Keratinocyte (primary cell): ENCODE measurements at regions not wholly inside any gene's neighbourhood (a gene's known extent, or its start where the extent isn't known, plus 50 kb on each side); places are given as distances from the start of the nearest gene placed in this dataset.

Experiments
- EZH2 ChIP-seq: IDR thresholded peaks from one replicate; pipeline ENCODE4 v1.6.1; 2012; ENCODE audit warnings: inconsistent platforms, mild to moderate bottlenecking, low read length, moderate library complexity
- TF ChIP-seq, protein P1 (sequence below), 3 experiments: IDR thresholded peaks in 1 of 3; conservative IDR thresholded peaks in 1 of 3; optimal IDR thresholded peaks in 1 of 3; 2 replicates in 2 of 3; 3 replicates in 1 of 3; pipeline versions ENCODE3 to v1.5.1; 2011; ENCODE audit warnings: low read length in 3 of 3, mild to moderate bottlenecking in 3 of 3, moderate library complexity in 2 of 3, control low read depth in 1 of 3, inconsistent platforms in 1 of 3; ENCODE audit not compliant: insufficient read depth in 2 of 3; ENCODE audit errors: extremely low read depth in 1 of 3

- TF ChIP-seq, protein P1, sequence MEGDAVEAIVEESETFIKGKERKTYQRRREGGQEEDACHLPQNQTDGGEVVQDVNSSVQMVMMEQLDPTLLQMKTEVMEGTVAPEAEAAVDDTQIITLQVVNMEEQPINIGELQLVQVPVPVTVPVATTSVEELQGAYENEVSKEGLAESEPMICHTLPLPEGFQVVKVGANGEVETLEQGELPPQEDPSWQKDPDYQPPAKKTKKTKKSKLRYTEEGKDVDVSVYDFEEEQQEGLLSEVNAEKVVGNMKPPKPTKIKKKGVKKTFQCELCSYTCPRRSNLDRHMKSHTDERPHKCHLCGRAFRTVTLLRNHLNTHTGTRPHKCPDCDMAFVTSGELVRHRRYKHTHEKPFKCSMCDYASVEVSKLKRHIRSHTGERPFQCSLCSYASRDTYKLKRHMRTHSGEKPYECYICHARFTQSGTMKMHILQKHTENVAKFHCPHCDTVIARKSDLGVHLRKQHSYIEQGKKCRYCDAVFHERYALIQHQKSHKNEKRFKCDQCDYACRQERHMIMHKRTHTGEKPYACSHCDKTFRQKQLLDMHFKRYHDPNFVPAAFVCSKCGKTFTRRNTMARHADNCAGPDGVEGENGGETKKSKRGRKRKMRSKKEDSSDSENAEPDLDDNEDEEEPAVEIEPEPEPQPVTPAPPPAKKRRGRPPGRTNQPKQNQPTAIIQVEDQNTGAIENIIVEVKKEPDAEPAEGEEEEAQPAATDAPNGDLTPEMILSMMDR (optimal IDR thresholded peaks at IDR 0.05 in 1 of 3, IDR thresholded peaks at IDR 0.05 in 1 of 3, conservative IDR thresholded peaks at IDR 0.05 in 1 of 3; ENCODE audit: extremely low read depth in 1 of 3, insufficient read depth in 2 of 3, low read length in 3 of 3): no peak
- TF ChIP-seq EZH2: no peak
Observed at GRCh38 chr17:13194887-13195286, 177.1 kb upstream of the ELAC2 start.
